ENCODE measurements at regions not wholly inside any gene's neighbourhood (a gene's known extent, or its start where the extent isn't known, plus 50 kb on each side); places are given as distances from the start of the nearest gene placed in this dataset.

DNA sequence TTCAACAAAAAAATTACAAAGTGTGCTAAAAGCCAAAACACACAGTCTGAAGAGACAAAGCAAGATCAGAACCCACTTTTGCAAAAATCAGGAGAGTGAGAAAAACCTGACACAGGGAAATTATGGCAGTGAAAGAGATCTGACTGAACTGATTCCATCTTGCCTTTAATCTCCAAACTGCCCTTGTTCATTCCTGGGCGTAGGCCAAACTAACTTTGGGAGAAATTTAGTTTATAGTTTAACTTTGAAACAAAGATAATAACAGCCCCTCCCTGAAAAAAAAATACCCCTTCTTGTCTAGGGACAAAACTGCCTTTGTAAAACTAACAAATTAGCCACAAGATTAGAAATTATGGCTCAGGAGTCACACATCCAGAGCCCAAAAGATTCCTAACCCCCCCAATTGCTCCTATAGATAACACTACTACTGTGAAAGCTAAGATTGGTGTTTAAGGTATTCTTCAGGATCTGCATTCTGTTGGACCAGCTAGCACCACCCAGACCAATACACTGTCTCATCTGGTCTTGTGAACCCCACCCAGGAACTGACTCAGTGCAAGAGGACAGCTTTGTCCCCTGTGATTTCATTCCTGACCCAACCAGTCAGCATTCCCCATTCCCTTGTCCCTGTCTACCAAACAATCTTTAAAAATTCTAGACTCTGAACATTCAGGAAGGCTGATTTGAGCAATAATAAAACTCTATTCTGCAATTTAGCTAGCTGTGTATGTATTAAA, 226.1 kb upstream of the SH3BP4 start:
- Histone ChIP-seq H2BK15ac (ENCODE audit: low read depth, low read length) (no peak overlapping the region), H4K5ac (ENCODE audit: insufficient read length, low read depth, low read length) (no peak overlapping the region), H3K4ac (ENCODE audit: low read depth, low read length) (no peak overlapping the region), H4K20me1 (ENCODE audit: control insufficient read depth, insufficient read depth, insufficient read length) (no peaks in the 10 kb centered on the region), H4K8ac (replicated peaks; ENCODE audit: insufficient read length, low read depth, low read length) (no peak overlapping the region), H2BK20ac (ENCODE audit: low read depth, low read length, poor library complexity, severe bottlenecking) (peak overlapping the region; percentile 45), H3K27ac (ENCODE audit: insufficient read length, low read depth, low read length) (no peak overlapping the region), H2AK5ac (ENCODE audit: insufficient read length, low read length) (no peak overlapping the region), H3K4me2 (ENCODE audit: insufficient read depth, insufficient read length, low read length) (no peak overlapping the region), H4K91ac (ENCODE audit: insufficient read length, low read depth, low read length) (no peak overlapping the region), H3K23me2 (ENCODE audit: insufficient read length, low read depth, low read length, poor library complexity, severe bottlenecking) (no peaks in the 10 kb centered on the region), H3K9ac (ENCODE audit: extremely low read depth, insufficient read length, low read length) (no peak overlapping the region), H2BK5ac (ENCODE audit: insufficient read length, low read length) (no peak overlapping the region), H2BK120ac (ENCODE audit: low read depth, low read length, poor library complexity, severe bottlenecking) (no peak overlapping the region), H3K79me1 (ENCODE audit: insufficient read depth, low read depth, low read length, poor library complexity, severe bottlenecking) (no peaks in the 10 kb centered on the region), H3K27me3 (ENCODE audit: insufficient read depth, low read length) (no peaks in the 10 kb centered on the region), H3K56ac (ENCODE audit: insufficient read length, low read depth, low read length) (no peak overlapping the region), H3T11ph (ENCODE audit: low read length) (no peak overlapping the region), H3K18ac (ENCODE audit: insufficient read length, low read depth, low read length) (no peak overlapping the region), H3K79me2 (ENCODE audit: insufficient read depth, low read length) (no peaks in the 10 kb centered on the region), H2BK12ac (ENCODE audit: insufficient read length, low read depth, low read length) (no peak overlapping the region), H3K9me3 (ENCODE audit: control insufficient read depth, low read depth, low read length) (no peaks in the 10 kb centered on the region), H3K23ac (ENCODE audit: insufficient read length, low read depth, low read length) (no peak overlapping the region), H3K4me1 (ENCODE audit: insufficient read depth, low read length) (peaks cover 3% of the 10 kb centered on the region; the same call in 1 of the 2 replicates), H2AFZ (ENCODE audit: low read length) (no peak overlapping the region), H3K14ac (ENCODE audit: insufficient read depth, low read length) (no peak overlapping the region)
- Mint-ChIP-seq H3K27me3 (ENCODE audit: low read depth) (no peaks in the 10 kb centered on the region), H3K4me3 (no peak overlapping the region), H3K27ac (no peak overlapping the region), H3K36me3 (ENCODE audit: insufficient read depth in 1 of 3, low read depth in 3 of 3) (no peaks in the 10 kb centered on the region), H3K4me1 (peaks cover 20 to 22% of the 10 kb centered on the region in 2 experiments), H3K9me3 (no peaks in the 10 kb centered on the region)
- no peak for DNase-seq
- TF ChIP-seq, protein P1, sequence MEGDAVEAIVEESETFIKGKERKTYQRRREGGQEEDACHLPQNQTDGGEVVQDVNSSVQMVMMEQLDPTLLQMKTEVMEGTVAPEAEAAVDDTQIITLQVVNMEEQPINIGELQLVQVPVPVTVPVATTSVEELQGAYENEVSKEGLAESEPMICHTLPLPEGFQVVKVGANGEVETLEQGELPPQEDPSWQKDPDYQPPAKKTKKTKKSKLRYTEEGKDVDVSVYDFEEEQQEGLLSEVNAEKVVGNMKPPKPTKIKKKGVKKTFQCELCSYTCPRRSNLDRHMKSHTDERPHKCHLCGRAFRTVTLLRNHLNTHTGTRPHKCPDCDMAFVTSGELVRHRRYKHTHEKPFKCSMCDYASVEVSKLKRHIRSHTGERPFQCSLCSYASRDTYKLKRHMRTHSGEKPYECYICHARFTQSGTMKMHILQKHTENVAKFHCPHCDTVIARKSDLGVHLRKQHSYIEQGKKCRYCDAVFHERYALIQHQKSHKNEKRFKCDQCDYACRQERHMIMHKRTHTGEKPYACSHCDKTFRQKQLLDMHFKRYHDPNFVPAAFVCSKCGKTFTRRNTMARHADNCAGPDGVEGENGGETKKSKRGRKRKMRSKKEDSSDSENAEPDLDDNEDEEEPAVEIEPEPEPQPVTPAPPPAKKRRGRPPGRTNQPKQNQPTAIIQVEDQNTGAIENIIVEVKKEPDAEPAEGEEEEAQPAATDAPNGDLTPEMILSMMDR (conservative IDR thresholded peaks at IDR 0.05) = no peak
- WGBS (ENCODE audit: extremely low coverage, insufficient read length, low lambda C conversion rate) = no CpG with 5 or more reads among the region's 1 CpG
